IMR-90 (cell line): ENCODE measurements at regions not wholly inside any gene's neighbourhood (a gene's known extent, or its start where the extent isn't known, plus 50 kb on each side); places are given as distances from the start of the nearest gene placed in this dataset.

Source experiments
- CEBPB ChIP-seq: IDR thresholded peaks from 2 replicates; pipeline ENCODE4 v1.6.1; 2012; ENCODE audit warnings: low read depth, low read length, improper control_type of control experiment
- CHD1 ChIP-seq: IDR thresholded peaks from 2 replicates; pipeline ENCODE4 v1.6.1; 2012; ENCODE audit warnings: low read depth, low read length, improper control_type of control experiment
- FOS ChIP-seq: fragments of 150-350 bp; IDR thresholded peaks from 2 replicates; pipeline ENCODE4 v1.6.1; 2016; ENCODE audit warnings: low read depth, low read length
- MAFK ChIP-seq: IDR thresholded peaks from 2 replicates; pipeline ENCODE4 v1.6.1; 2012; ENCODE audit warnings: low read depth, low read length, improper control_type of control experiment
- MXI1 ChIP-seq: IDR thresholded peaks from 2 replicates; pipeline ENCODE4 v1.6.1; 2012; ENCODE audit warnings: low read depth, mild to moderate bottlenecking, low read length, moderate library complexity, borderline replicate concordance
- NFE2L2 ChIP-seq: fragments of 150-350 bp; IDR thresholded peaks from 2 replicates; pipeline ENCODE4 v1.6.1; 2016; ENCODE audit warnings: low read depth, mild to moderate bottlenecking, low read length
- POLR2A ChIP-seq: IDR thresholded peaks from 2 replicates; pipeline ENCODE4 v1.6.1; 2012; ENCODE audit warnings: mild to moderate bottlenecking, low read depth, low read length
- RAD21 ChIP-seq: IDR thresholded peaks from 2 replicates; pipeline ENCODE4 v1.6.1; 2012; ENCODE audit warnings: low read length, improper control_type of control experiment
- RCOR1 ChIP-seq: IDR thresholded peaks from 2 replicates; pipeline ENCODE4 v1.6.1; 2012; ENCODE audit warnings: mild to moderate bottlenecking, low read length, improper control_type of control experiment; ENCODE audit not compliant: insufficient replicate concordance
- RFX5 ChIP-seq: IDR thresholded peaks from 2 replicates; pipeline ENCODE4 v1.8.0; 2012; ENCODE audit warnings: low read depth, mild to moderate bottlenecking, low read length, moderate library complexity
- SMC3 ChIP-seq: fragments of 150-350 bp; IDR thresholded peaks from 2 replicates; pipeline ENCODE4 v1.6.1; 2016; ENCODE audit warnings: low read depth, mild to moderate bottlenecking, antibody characterized with exemption, low read length, moderate library complexity
- TF ChIP-seq, protein P1 (sequence below): conservative IDR thresholded peaks from 2 replicates; pipeline ENCODE4 v1.5.1; 2012; ENCODE audit warnings: mild to moderate bottlenecking, low read depth, low read length, improper control_type of control experiment
- TF ChIP-seq, protein P2 (sequence below): fragments of 150-350 bp; IDR thresholded peaks from 2 replicates; pipeline ENCODE4 v1.6.1; 2017; ENCODE audit warnings: mild to moderate bottlenecking, antibody characterized with exemption, low read length, low read depth

DNA sequence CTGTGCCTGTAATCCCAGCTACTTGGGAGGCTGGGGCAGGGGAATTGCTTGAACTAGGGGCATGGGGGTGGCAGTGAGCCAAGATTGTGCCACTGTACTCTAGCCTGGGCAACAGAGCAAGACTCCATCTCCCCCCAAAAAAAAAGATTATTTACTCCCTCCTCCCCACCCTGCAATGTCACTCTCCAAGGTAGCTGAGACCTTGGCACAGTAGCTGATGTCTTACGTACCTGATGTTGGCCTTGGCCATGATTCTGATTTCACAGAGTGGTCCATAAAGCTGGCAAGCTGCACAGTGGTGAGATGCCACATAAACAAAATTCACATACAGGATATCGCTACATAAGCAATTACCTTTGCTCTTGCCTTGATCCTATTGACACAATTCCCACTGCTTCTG lies 108.5 kb downstream of the CAVIN4 start:
- TF ChIP-seq, protein P1, sequence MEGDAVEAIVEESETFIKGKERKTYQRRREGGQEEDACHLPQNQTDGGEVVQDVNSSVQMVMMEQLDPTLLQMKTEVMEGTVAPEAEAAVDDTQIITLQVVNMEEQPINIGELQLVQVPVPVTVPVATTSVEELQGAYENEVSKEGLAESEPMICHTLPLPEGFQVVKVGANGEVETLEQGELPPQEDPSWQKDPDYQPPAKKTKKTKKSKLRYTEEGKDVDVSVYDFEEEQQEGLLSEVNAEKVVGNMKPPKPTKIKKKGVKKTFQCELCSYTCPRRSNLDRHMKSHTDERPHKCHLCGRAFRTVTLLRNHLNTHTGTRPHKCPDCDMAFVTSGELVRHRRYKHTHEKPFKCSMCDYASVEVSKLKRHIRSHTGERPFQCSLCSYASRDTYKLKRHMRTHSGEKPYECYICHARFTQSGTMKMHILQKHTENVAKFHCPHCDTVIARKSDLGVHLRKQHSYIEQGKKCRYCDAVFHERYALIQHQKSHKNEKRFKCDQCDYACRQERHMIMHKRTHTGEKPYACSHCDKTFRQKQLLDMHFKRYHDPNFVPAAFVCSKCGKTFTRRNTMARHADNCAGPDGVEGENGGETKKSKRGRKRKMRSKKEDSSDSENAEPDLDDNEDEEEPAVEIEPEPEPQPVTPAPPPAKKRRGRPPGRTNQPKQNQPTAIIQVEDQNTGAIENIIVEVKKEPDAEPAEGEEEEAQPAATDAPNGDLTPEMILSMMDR = no peak
- TF ChIP-seq RFX5 = no peak
- no peak for TF ChIP-seq RCOR1
- TF ChIP-seq POLR2A = no peak
- TF ChIP-seq, protein P2, sequence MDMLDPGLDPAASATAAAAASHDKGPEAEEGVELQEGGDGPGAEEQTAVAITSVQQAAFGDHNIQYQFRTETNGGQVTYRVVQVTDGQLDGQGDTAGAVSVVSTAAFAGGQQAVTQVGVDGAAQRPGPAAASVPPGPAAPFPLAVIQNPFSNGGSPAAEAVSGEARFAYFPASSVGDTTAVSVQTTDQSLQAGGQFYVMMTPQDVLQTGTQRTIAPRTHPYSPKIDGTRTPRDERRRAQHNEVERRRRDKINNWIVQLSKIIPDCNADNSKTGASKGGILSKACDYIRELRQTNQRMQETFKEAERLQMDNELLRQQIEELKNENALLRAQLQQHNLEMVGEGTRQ = no peak
- no peak for TF ChIP-seq MAFK
- TF ChIP-seq CEBPB = no peak
- no peak for TF ChIP-seq CHD1
- TF ChIP-seq FOS = no peak
- TF ChIP-seq RAD21 = no peak
- no peak for TF ChIP-seq MXI1
- no peak for TF ChIP-seq NFE2L2
- TF ChIP-seq SMC3 = no peak
